LNCAP (cell line): ENCODE measurements at regions not wholly inside any gene's neighbourhood (a gene's known extent, or its start where the extent isn't known, plus 50 kb on each side); places are given as distances from the start of the nearest gene placed in this dataset.

Experiments
- TF ChIP-seq, protein P1 (sequence below): fragments of 450-650 bp; IDR thresholded peaks from 2 replicates; pipeline ENCODE4 v1.5.1; 2017; ENCODE audit warnings: mild to moderate bottlenecking

- TF ChIP-seq, protein P1, sequence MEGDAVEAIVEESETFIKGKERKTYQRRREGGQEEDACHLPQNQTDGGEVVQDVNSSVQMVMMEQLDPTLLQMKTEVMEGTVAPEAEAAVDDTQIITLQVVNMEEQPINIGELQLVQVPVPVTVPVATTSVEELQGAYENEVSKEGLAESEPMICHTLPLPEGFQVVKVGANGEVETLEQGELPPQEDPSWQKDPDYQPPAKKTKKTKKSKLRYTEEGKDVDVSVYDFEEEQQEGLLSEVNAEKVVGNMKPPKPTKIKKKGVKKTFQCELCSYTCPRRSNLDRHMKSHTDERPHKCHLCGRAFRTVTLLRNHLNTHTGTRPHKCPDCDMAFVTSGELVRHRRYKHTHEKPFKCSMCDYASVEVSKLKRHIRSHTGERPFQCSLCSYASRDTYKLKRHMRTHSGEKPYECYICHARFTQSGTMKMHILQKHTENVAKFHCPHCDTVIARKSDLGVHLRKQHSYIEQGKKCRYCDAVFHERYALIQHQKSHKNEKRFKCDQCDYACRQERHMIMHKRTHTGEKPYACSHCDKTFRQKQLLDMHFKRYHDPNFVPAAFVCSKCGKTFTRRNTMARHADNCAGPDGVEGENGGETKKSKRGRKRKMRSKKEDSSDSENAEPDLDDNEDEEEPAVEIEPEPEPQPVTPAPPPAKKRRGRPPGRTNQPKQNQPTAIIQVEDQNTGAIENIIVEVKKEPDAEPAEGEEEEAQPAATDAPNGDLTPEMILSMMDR, result no peak
Observed at GRCh38 chr3:162183440-162183839, 686.8 kb downstream of the OTOL1 start.

- TF ChIP-seq, protein P1, result no peak
Observed at GRCh38 chr3:162192340-162193029, 695.9 kb downstream of the OTOL1 start.

- TF ChIP-seq, protein P1, result no peak
Observed at GRCh38 chr3:162193148-162194095, 696.8 kb downstream of the OTOL1 start.

- TF ChIP-seq, protein P1, result no peak
Observed at GRCh38 chr3:162195147-162195546, 698.5 kb downstream of the OTOL1 start.

GRCh38 chr3:162196964-162197363 lies 700.4 kb downstream of the OTOL1 start:
- TF ChIP-seq, protein P1, result no peak

DNA sequence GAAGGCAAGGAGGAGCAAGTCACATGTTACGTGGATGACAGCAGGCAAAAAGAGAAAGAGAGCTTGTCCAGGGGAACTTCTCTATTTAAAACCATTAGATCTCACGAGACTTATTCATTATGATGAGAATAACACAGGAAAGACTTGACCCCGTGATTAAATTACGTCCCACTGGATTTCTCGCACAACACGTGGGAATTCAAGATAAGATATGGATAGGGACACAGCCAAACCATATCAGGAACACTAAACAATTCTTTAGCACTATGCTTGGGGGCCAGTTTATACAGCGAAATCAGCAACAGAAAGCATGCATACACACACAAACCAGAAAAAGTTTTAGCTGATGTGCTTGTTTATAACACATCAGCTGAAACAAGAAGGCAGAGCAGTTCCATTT lies 704.2 kb downstream of the OTOL1 start:
- TF ChIP-seq, protein P1, result no peak

DNA sequence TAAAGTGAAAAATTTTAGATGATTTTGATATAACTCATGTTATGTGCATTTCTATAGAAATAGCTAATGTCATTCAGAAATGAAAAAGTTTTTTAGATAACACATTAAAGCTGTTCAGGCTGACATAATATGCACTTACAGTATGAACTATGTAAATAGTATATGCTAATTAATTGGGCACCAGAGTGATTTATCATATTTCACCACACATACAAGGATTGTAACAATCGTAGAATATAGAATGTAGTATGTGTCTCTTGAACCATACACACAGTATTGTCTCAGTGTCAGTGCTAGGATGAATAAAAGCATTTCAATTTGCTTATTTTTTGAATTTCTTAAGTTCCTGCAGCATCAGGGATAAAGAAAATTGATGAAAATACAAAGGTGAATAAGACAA lies 710.0 kb downstream of the OTOL1 start:
- TF ChIP-seq, protein P1, result no peak
